Left renal pelvis (tissue), 4 donors: ENCODE measurements at regions not wholly inside any gene's neighbourhood (a gene's known extent, or its start where the extent isn't known, plus 50 kb on each side); places are given as distances from the start of the nearest gene placed in this dataset.
"Not testable (repeated sequence)": the region's sequence is repeated elsewhere in the genome, so short reads cannot be mapped to it uniquely, and the experiment has no call there.

Experiments
- DNase-seq, 4 donors: peaks; one replicate each; pipeline ENCODE4 v3.0.0-alpha.2; 2013; ENCODE audit warnings: low read depth in 4 of 4, low spot score in 3 of 4

DNA sequence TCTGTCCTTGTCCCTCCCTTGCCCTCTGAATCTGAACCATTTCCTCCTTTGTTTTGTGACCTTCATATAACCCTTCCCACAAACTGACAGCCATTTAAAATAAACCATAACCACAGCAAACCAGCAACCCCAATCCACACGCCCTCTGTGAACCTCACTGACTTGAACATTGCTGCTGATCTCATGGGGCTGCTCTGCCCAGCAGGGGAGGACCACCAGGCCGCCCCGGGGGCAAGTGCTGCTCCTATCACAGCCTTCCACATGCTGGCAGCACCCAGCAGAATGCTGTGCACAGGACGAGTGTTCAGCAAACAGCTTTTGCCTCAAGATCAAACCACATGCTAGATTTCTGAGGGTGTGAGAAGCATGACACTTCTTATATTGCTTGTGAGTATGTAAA, 73.9 kb upstream of the UXS1 start:
- no peak for DNase-seq

GRCh38 chr2:106261871-106262321, 67.8 kb upstream of the UXS1 start:
- DNase-seq: no peak

- DNase-seq: not testable (repeated sequence)
Observed at GRCh38 chr2:106258859-106259258, 64.8 kb upstream of the UXS1 start.

GRCh38 chr2:106257830-106258229, 63.7 kb upstream of the UXS1 start:
- no peak for DNase-seq

GRCh38 chr2:106257135-106257534, 63.0 kb upstream of the UXS1 start:
- no peak for DNase-seq

DNA sequence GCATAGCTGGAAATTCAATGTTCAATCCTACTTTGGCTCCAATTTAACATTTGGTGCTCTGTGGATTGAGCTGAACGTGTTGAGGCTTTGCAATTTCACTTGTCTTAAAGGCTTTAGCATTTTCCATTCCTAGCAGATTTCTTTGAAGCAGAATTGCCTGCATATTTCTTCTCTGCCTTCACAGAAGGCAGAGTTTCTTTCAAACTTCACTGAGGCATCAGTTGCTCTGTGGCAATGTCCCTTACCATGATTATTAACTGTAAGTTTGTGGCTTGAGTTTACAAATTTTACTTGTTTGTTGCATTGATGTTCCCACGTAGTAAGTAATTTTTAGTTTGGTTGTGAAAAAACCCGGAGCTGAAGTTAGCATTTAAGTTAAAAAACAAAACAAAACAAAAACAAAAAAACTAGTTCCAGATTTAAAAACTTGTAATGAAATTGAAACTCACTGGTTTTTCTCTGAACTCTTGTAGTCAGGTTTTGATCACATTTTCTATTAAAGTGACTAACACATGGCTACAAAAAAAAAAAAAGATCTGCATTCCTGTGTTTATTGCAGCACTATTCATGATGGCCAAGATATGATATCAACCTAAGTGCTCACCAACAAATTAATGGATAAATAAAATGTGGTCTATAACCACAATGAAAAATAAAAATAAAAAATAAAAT, 55.2 kb upstream of the UXS1 start:
- DNase-seq: not testable (repeated sequence)

DNA sequence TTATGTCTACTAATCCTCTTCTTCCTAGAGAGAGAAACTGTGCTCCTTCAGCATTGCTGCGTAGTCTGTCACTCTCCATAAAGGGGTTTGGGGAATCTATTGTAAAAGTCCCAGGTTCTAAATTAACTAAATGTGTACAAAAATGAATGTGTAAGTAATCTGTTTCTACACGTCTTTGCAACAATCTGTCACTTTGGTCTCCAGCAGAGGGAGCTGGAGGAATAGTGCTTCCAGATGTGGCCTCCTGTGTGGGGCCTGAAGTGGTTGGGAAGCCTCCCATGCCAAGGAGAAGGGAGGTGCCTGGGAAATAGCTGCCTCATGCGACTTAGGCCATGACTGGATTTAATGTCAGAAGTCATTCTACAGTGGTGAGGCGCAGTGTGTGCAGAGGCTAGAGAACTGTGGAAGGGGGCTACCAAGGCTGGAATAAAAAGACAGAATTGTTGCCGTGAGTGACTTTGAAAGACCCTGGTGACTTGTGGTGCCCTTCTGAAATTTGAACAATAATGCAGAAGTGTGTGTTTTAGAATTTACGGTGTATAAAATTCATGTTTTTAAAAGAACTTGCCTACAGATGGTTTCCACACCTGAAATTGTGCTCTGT, 54.5 kb upstream of the UXS1 start:
- DNase-seq: not testable (repeated sequence)
